ENCODE measurements at regions not wholly inside any gene's neighbourhood (a gene's known extent, or its start where the extent isn't known, plus 50 kb on each side); places are given as distances from the start of the nearest gene placed in this dataset.

DNA sequence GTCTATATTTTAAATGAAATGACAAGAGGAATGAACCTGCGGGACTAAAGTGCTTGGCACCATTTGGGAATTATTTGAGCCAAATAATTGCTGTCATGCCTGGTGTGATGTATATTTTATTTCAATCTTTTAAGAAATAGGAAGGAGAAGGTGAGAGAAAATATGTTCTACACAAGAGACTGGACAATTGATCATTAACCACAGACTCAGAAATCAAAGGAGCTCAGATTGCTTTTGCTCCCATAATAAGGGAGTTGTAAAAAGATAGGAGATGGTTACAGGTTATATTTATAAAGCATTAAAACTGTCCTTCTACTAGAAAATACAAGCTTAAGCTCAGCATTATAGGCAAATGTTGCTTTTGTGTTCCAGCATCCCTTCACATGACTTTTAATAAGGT, 515.2 kb upstream of the SULF2 start:
- DNase-seq (ENCODE audit: low read depth) = no peak

DNA sequence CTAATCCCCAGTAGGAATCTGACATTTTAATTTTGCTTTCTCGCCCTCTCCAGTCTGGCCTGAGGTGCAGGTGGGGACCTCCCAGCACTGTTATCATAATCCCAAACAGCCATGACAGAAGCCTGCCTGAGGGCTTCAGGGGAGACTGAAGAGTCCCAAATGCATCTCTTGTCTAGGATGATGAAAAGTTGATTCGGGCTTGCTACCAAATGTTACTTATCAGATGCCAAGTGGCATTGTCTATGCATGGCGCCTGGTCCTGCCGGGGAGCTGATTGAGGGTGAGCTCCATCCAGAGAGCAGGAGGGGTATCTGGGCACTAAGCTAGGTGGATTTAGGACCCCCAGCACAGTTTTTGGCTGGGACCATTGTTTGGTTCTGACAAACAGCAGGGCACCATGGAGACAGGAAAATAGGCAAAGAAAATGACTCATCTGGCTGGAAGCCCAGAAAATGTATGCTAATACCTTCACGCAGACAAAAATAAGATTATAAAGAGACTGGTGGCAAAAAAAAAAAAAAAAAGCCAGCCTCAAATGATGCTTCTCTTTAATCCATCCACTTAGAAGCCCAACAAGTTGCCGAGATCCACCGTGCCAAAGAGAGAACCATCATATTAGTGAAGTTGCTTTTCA, 513.7 kb upstream of the SULF2 start:
- peak; percentile 93 for DNase-seq (ENCODE audit: low read depth)

DNA sequence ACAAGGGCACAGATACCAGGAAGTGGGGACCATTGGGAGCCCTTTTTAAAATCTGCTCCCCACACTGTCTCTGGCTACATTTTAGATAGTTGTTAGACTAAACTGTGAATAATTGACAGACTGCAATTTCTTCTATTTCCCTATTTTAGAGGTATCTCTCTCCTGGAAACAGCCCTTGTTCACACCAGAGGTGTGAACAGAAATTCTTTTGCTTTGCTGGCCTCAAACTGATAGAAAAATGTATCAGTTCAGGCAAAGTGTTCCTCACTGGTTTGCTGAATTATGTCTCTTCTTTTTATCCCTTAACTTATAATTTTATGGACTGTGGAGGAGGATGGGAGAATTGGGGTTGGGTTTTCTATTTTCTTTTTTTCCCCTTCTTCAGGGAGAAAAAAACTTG, 513.2 kb upstream of the SULF2 start:
- no peak for DNase-seq (ENCODE audit: low read depth)

DNA sequence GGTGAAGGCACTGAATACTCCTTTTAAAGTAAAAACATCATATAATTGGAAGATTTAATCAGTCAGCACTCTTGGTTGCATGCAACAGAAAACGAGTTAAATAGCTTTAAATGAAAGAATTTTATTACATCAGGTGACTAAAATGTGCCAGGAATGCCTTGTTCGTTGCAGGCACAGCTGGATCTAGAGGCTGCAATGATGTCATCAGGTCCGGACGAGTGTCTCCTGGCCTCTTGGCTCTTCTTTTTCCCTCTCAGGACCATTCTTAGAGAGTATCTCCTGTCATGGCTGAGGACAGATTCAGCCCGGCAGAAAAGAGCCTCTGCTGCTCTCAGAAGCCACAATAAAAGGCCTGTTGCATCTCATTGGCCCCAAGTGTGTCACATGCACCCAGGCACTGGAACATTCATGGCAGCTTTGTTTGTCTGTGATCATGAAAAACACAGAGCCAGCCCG, 510.7 kb upstream of the SULF2 start:
- DNase-seq (ENCODE audit: low read depth) = peak; percentile 64

DNA sequence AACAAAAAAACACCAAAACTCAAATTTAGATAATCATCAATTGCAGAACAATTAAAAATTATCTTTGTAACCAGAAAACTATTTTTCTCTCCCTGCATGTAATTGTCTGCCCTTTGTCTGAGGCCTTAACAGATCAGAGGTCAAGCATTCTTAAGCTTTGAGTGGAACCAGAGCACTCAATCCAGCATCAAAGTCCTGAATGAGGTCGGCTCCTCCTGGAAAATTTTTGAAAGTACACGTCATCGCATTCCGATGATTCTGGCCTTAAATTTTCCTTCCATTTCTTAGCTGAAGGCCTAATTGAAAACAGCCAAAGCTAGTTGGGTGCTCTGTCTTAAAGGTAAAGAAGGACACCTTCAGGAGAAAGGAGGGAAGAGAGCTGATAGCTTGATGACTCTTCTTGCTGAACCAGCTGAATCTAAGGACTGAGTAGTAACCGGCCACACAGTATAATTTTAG, 510.2 kb upstream of the SULF2 start:
- peak; percentile 98 for DNase-seq (ENCODE audit: low read depth)

DNA sequence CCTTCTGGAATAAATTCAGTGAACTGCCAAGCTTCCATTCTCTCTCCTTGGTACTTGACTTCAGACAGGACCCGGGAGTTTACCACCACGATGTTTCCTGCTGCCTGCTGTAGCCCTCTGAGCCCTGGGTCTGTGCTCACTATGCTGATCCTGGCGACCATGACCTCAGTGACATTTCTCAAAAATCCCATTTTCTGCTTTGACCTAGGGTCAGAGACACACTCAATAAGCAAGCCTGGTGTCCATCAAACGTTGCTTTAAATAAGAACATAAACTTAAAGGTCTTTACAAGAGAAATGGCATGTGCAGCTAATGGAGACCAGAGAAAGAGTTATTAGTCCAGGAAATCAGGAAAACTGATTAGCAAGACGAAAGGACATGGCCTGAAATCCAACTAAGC, 509.7 kb upstream of the SULF2 start:
- no peak for DNase-seq (ENCODE audit: low read depth)

DNA sequence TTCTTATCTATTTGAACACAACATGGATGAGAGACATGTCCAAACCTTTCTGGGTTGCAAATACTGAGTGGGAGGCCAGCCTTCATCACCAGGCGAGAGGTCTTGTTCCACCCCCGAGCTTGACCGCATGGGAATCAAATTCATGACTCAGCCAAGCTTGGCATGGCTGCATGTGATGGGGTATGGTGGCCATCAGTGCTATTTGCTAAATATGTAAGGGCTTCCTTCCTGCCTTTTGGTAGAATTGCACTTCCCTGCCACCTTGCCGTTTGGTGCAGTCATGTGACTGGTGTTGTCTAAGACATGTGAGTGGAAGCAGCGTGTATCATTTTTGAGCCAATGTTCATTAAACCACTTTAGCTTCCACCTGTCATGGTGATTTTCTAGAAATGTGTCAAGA, 508.9 kb upstream of the SULF2 start:
- peak; percentile 64 for DNase-seq (ENCODE audit: low read depth)

DNA sequence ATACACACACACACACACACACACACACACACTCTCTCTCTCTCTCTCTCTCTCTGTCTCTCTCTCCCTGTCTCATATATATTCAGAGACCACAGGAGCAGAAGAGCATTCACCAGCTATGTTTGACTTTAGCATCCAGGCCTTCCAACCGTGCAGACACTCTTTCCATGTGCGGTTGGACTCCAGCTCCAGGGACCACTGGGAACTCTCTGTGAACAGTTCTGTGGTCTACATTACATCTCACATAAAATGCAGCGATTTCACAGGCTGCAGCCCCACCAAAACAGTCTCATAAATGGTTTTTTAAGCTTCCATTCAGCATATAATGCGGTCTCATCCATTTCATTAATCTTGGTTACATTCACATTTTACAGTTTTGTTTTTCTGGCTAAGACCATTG, 508.4 kb upstream of the SULF2 start:
- DNase-seq (ENCODE audit: low read depth) = no peak

DNA sequence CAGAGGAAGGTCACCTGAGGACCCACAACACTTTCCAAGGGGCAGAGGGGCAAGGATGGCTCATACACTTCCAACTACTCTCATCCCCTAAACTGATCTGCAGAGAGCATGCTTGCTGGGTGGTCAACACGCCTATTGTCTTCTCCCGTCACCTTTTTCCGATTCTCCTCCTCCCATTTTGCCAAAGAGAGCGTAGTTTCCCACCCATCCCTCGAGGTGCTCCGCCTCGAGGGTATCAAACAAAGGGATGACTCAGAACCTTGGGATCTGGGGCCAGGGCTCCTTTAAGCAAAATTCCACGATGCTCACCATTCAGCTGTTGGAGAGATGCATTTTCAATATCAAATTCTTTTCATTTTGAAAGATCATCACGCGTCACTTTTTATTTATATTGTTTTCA, 507.5 kb upstream of the SULF2 start:
- DNase-seq (ENCODE audit: low read depth) = peak; percentile 57

DNA sequence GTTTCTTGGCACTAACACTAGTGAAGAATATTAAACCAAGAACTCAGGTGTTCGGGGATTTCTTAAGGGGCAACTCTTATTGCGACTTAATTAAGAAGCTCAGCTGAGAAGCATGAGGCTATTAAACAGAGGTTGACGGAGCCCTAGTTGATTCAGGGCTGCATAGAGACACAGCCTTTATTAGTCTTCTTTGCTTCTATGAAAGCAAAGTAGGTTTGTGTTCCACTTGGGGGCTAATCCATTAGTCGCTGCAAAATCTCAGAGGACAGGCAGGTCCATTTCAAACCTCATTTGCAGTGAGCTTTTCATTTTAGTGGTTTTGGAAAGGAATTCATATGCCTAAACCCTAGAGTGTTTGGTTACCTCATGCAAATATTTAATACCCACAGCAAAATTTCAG, 506.6 kb upstream of the SULF2 start:
- DNase-seq (ENCODE audit: low read depth) = no peak

DNA sequence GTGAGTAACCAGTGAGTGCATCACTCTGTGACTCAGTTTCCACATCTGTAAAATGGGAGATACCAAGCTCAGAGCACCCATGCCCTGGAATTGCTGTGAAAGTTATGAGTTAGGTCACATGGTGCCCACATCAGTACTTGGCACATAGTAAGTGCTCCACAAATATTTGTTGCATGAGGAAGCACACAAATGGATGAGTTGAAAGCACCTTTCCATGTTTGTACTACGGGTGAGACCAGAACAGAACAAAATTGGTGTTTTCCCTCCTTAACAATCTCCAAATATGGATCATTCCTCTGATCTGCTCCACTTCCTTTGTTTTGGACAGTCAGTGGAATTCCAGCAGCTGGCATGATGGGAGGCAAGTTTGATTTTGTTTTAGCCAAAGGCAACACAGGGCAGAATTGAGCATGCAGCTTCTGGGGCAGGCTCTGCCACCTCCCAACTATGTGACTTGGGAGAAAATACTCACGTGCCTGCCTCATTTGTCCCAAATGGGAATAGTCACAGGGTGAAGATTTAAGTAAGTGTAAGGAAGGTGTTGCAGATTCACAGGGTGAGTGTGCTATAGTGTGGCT, 503.7 kb upstream of the SULF2 start:
- no peak for DNase-seq (ENCODE audit: low read depth)

DNA sequence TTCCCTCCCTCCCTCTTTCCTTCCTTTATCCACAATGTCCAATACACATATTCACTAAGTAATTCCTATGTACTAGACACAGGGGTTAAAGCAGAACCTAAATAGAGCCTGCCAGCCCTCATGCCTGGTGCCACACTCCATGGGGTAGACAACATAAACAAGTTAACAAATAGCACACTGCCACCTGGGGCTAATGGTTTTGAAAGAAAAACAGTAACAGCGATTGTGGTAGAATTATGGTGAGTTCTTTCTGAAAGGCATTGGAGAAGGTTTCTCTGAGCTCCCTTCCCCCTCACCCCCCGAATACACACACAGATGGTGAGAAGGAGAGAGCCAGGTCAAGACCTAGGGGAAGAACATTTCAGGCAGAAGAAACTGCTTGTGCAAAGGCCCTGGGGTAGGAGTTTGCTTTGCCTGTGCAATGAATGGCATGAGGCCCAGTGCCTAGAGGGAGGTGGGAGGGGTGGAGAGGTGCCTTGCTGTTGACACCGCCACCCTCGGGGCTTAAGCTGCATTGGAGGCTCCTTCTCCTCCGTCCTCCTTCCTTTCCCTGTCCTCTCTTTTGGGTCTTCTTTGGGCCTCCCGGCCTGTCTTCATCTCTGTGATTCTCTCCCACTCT, 502.4 kb upstream of the SULF2 start:
- no peak for DNase-seq (ENCODE audit: low read depth)

DNA sequence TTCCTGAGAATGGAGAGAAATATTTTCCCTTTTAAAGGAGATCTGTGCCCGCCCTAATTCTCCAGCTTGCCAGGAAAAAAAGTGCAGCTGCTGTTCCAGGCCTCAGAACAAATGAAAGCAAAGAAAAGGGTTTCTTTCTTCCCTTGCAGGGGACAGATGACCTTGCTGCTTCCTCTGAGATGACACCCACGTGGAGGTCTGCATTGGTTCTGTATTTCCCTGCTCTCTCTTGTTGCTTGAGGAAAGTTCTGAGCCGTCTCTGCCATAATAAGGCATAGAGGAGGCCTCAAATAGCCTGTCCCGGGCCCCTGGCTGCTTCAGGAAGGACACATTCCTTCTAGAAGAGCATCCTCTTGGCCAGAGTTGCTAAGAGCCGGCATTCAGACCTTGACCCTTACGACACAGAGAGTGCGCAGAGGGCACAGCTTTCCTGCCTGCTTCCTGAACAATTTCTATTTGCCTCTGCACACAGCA, 501.8 kb upstream of the SULF2 start:
- no peak for DNase-seq (ENCODE audit: low read depth)

DNA sequence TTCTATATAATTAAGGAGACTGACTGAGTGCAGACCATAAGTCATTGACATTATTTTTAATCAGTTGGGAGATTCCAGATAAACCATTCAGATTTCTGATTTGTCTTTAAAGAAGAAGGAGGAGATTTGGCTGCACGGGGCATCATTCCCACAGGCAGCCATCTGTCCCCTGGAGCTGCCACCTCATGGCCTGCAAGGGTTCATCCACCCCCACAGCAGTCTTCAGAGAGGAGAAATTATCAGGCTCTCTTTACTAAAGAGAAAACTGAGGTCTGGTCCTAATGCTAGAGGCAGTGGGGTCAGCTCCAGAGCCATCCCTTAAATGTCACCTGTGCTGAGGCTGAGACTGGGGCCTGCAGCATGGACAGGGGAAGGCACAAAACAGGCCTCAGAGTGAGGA, 501.3 kb upstream of the SULF2 start:
- no peak for DNase-seq (ENCODE audit: low read depth)

DNA sequence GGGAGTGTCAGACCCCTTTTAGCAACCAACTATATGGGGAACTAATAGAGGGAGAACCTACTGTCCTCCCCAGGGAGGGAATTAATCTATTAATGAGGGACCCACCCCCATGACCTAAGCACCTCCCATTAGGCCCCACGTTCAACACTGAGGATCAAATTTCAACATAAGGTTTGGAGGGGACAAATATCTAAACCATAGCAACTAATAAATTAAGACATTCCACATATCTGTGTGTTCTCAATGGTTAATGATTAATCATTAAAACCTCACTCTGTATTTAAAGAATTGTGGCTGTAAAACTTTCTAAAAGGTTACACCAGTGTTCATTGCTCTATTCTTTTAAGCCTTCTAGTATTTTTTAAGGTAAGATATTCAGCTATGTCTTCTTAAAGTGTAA, 500.4 kb upstream of the SULF2 start:
- no peak for DNase-seq (ENCODE audit: low read depth)

DNA sequence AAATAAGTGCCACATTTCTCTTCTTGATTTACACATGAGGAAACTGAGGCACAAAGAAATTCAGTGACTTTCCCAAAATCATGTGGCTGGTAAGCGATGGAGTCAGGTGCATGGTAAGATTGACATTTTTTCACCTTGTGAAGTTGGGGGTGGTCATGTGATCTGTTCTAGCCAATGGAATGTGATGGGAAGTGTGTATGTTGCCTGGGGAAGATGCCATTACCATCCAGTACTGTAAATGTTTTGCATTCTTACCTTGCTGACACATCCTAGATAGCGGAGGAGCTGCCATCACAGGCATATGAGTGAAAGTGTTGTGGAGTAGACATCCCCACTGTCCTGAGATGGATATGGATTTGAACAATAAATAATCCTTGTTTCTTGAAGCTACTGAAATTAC, 499.6 kb upstream of the SULF2 start:
- peak; percentile 53 for DNase-seq (ENCODE audit: low read depth)

DNA sequence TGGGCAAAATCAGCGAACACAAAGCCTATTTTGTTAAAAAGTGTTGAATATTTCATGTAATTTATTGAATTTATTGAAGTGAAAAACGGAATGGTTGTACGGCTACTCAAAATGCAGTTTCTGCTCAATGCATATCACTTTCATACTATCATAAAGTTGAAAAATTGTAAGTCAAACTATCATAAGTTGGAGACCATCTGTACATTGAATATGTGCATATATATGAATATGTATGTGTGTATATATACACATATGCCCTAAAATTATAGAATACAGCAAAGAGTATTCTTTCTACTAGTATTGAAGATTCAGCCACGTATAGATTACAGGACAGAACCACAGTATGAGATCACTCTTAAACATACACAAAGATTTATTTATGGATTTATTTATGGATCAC, 499.0 kb upstream of the SULF2 start:
- DNase-seq (ENCODE audit: low read depth) = no peak

DNA sequence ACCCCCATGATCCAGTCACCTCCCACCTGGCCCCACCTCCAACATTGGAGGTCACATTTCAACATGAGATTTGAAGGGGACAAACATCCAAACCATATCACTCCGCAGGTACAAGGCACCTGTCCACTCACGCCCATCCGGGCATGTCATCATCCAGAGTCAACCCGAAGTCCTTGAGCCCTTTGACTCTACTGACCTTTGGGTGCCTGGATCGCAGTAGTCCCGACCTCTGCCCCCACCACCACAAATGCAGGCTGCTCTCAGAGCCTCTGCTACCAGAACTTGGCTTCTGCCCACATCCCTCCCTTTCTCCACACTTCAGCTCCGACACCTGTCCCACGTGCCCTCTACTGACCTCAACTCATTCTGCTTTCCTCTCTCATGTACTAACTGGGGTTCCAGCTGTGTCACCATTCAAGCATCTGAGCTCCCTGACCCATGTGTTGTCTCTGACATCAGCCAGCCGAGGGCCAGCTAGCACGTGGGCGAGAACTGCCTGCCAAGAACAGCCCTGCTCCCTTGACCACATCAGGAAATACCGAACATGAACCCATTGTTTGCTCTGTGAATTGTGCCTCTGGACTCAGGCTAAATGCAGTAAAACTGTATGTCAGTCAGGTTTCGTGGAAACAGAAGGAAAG, 498.3 kb upstream of the SULF2 start:
- DNase-seq (ENCODE audit: low read depth) = peak; percentile 85

DNA sequence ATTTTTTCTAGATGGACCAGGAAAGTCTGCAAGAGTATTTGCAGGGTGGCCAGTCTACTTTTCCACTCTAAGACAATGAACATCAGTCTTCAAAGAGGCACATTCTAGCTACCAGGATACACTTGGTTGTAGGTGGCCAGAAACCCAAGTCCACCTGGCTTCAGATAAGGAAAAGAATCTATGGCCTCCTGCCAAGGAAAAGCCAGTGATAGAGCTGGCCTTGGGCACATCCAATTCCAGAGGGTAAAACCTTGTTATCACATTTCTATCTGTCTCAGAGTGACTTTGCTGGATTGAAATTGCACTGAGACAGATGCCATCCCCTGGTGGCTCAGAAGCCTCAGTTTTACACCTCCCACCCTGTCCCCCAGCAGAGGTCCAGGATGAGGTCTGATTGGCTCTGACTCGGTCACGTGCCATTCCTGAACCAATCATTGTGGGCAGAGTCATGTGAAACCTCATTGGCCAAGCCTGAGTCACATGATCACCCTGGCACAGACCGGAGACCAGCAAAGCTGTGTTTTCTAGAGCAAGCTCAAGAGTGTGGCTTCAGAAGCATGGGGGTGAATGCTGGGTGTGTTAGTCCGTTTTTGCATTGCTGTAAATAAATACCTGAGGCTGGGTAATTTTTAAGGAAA, 497.4 kb upstream of the SULF2 start:
- DNase-seq (ENCODE audit: low read depth) = no peak

DNA sequence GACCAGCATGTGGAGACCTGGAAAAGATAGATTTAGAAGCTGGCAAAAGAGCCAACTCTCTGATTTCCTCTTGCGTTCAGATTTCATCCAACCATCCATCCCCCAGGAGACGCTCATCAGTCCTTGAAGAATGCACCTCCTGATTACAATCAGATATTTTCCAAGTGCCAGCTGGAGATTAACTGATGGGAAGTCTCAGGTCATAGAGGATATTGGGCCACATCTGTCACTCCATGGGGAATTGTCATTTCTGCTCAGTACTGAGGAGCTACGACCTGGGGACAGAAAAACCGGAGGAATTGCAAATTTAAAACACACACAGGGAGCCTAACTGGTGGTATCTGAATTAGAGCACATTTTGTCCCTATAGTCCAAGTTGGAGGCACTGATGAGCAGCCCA, 496.2 kb upstream of the SULF2 start:
- DNase-seq (ENCODE audit: low read depth) = no peak

DNA sequence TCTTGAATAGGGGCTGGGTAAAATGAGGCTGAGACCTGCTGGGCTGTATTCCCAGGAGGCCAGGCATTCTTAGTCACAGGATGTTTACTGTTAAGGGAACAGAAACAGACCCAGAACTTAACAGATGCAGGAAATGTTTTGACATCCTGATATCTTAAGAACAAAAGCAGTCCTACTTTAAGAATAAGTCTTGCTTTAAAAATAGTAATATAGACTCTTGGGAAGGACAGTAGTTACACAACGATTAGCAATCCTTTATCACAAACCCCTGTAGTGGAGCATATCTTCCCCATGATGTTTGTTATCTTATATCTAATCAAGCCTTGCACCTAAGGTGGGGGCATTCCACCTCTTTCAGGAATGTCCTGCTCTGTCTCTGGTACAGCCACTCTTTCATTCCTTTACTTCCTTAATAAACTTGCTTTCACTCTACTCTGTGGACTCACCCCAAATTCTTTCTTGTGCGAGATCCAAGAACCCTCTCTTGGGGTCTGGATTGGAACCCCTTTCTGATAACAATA, 493.7 kb upstream of the SULF2 start:
- DNase-seq (ENCODE audit: low read depth) = peak; percentile 11

DNA sequence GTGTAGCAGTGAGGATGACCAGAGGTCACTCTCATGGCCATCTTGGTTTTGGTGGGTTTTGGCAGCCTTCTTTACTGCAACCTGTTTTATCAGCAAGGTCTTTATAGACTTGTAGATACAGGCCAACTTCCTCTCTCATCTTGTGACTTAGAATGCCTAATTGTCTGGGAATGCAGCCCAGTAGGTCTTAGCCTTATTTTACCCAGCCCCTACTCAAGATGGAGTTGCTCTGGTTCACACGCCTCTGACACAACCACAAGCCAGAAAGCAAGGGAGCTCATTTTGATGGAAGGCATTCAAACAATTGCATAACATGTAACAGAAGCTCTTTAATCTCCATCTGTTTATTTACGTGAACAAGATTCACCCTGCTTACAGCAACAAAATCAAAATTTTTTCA, 492.0 kb upstream of the SULF2 start:
- no peak for DNase-seq (ENCODE audit: low read depth)

DNA sequence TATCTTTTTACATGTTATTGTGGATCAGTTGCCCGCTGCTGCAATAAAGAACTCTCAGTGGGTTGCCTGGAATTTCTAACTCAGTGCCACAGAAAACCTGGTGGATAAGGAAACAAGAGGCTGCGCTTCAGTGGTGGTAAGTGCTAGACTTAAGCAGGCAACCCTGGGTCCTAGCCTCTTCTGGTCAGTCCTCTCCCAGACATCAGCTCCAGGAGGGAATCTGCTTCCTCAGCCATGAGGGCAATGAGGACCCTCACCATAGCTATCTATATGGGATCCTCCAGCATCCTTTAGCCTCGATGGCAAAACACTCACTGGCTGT, 490.7 kb upstream of the SULF2 start:
- no peak for DNase-seq (ENCODE audit: low read depth)
